ENCODE measurements at regions not wholly inside any gene's neighbourhood (a gene's known extent, or its start where the extent isn't known, plus 50 kb on each side); places are given as distances from the start of the nearest gene placed in this dataset.
"Not testable (repeated sequence)": the region's sequence is repeated elsewhere in the genome, so short reads cannot be mapped to it uniquely, and the experiment has no call there.

GRCh38 chr2:40666398-40666797 lies 214.5 kb upstream of the SLC8A1 start:
- ChIA-PET POLR2A (no interaction called here), CTCF (no interaction called here)
- Mint-ChIP-seq H3K9me3 (no peaks in the 10 kb centered on the region), H3K4me1 (no peaks in the 10 kb centered on the region), H3K36me3 (ENCODE audit: low read depth) (no peaks in the 10 kb centered on the region), H3K4me3 (no peak overlapping the region), H3K27ac (no peak overlapping the region), H3K27me3 (no peaks in the 10 kb centered on the region)
- no peak for DNase-seq

GRCh38 chr2:40668425-40668824 lies 216.5 kb upstream of the SLC8A1 start:
- Mint-ChIP-seq H3K4me1 (no peaks in the 10 kb centered on the region), H3K36me3 (ENCODE audit: low read depth) (no peaks in the 10 kb centered on the region)
- CTCF ChIA-PET, result no interaction called here

GRCh38 chr2:40676134-40676790 lies 224.4 kb upstream of the SLC8A1 start:
- H3K27me3 Mint-ChIP-seq; H3K4me3 Mint-ChIP-seq; POLR2A ChIA-PET; H3K4me1 Mint-ChIP-seq; DNase-seq; H3K36me3 Mint-ChIP-seq (ENCODE audit: low read depth); CTCF ChIA-PET; H3K9me3 Mint-ChIP-seq; H3K27ac Mint-ChIP-seq: not testable (repeated sequence)

More at GRCh38 chr2:40668425-40668824, 216.5 kb upstream of the SLC8A1 start:
- no peak for DNase-seq
- Mint-ChIP-seq H3K4me3 (no peak overlapping the region), H3K27me3 (no peaks in the 10 kb centered on the region), H3K27ac (no peak overlapping the region), H3K9me3 (no peaks in the 10 kb centered on the region)
- POLR2A ChIA-PET, result no interaction called here

- no peak for DNase-seq
- CTCF ChIA-PET, result no interaction called here
- Mint-ChIP-seq H3K36me3 (ENCODE audit: low read depth) (no peaks in the 10 kb centered on the region), H3K9me3 (peaks cover 6% of the 10 kb centered on the region), H3K4me3 (peak overlapping the region; percentile 14), H3K4me1 (peaks cover 7% of the 10 kb centered on the region), H3K27me3 (no peaks in the 10 kb centered on the region), H3K27ac (no peak overlapping the region)
- POLR2A ChIA-PET, result no interaction called here
Observed at GRCh38 chr2:40680547-40680946, 228.7 kb upstream of the SLC8A1 start.

- H3K9me3 Mint-ChIP-seq, result peaks cover 3% of the 10 kb centered on the region
- no peaks in the 10 kb centered on the region for H3K36me3 Mint-ChIP-seq (ENCODE audit: low read depth)
- DNase-seq, result no peak
- no peaks in the 10 kb centered on the region for H3K4me1 Mint-ChIP-seq
- CTCF ChIA-PET, result no interaction called here
- H3K4me3 Mint-ChIP-seq, result no peak overlapping the region
- no peaks in the 10 kb centered on the region for H3K27me3 Mint-ChIP-seq
- POLR2A ChIA-PET, result no interaction called here
- no peak overlapping the region for H3K27ac Mint-ChIP-seq
Observed at GRCh38 chr2:40690036-40690435, 238.1 kb upstream of the SLC8A1 start.

GRCh38 chr2:40690525-40690924 lies 238.6 kb upstream of the SLC8A1 start:
- no peaks in the 10 kb centered on the region for H3K36me3 Mint-ChIP-seq (ENCODE audit: low read depth)
- H3K4me1 Mint-ChIP-seq, result no peaks in the 10 kb centered on the region
- no peak overlapping the region for H3K27ac Mint-ChIP-seq
- POLR2A ChIA-PET, result no interaction called here
- H3K27me3 Mint-ChIP-seq, result no peaks in the 10 kb centered on the region
- H3K4me3 Mint-ChIP-seq, result no peak overlapping the region
- CTCF ChIA-PET, result no interaction called here
- H3K9me3 Mint-ChIP-seq, result peaks cover 3% of the 10 kb centered on the region
- no peak for DNase-seq

- no peaks in the 10 kb centered on the region for H3K36me3 Mint-ChIP-seq (ENCODE audit: low read depth)
- H3K27ac Mint-ChIP-seq, result no peak overlapping the region
- no peak for DNase-seq
- no peaks in the 10 kb centered on the region for H3K9me3 Mint-ChIP-seq
- CTCF ChIA-PET, result no interaction called here
- no peaks in the 10 kb centered on the region for H3K4me1 Mint-ChIP-seq
- no peaks in the 10 kb centered on the region for H3K27me3 Mint-ChIP-seq
- POLR2A ChIA-PET, result no interaction called here
- H3K4me3 Mint-ChIP-seq, result no peak overlapping the region
Observed at GRCh38 chr2:40700231-40700954, 248.5 kb upstream of the SLC8A1 start.

- H3K9me3 Mint-ChIP-seq; DNase-seq; H3K27ac Mint-ChIP-seq; CTCF ChIA-PET; H3K4me1 Mint-ChIP-seq; H3K4me3 Mint-ChIP-seq; POLR2A ChIA-PET; H3K27me3 Mint-ChIP-seq; H3K36me3 Mint-ChIP-seq (ENCODE audit: low read depth): not testable (repeated sequence)
Observed at GRCh38 chr2:40712197-40712894, 260.5 kb upstream of the SLC8A1 start.

GRCh38 chr2:40716879-40717278 lies 265.0 kb upstream of the SLC8A1 start:
- no peaks in the 10 kb centered on the region for H3K9me3 Mint-ChIP-seq
- ChIA-PET CTCF (no interaction called here), POLR2A (no interaction called here)
- no peak overlapping the region for H3K4me3 Mint-ChIP-seq
- no peaks in the 10 kb centered on the region for H3K4me1 Mint-ChIP-seq
- H3K27me3 Mint-ChIP-seq, result no peaks in the 10 kb centered on the region
- no peaks in the 10 kb centered on the region for H3K36me3 Mint-ChIP-seq (ENCODE audit: low read depth)
- DNase-seq, result no peak
- H3K27ac Mint-ChIP-seq, result no peak overlapping the region

GRCh38 chr2:40719414-40719813 lies 267.5 kb upstream of the SLC8A1 start:
- CTCF ChIA-PET, result no interaction called here
- H3K4me3 Mint-ChIP-seq, result no peak overlapping the region
- no peaks in the 10 kb centered on the region for H3K36me3 Mint-ChIP-seq (ENCODE audit: low read depth)
- H3K27ac Mint-ChIP-seq, result no peak overlapping the region
- H3K27me3 Mint-ChIP-seq, result no peaks in the 10 kb centered on the region
- POLR2A ChIA-PET, result no interaction called here
- H3K4me1 Mint-ChIP-seq, result no peaks in the 10 kb centered on the region
- DNase-seq, result no peak
- H3K9me3 Mint-ChIP-seq, result no peaks in the 10 kb centered on the region

GRCh38 chr2:40721595-40721994 lies 269.7 kb upstream of the SLC8A1 start:
- H3K9me3 Mint-ChIP-seq, result no peaks in the 10 kb centered on the region
- H3K36me3 Mint-ChIP-seq (ENCODE audit: low read depth), result no peaks in the 10 kb centered on the region
- H3K4me1 Mint-ChIP-seq, result no peaks in the 10 kb centered on the region
- DNase-seq, result no peak
- ChIA-PET POLR2A (no interaction called here), CTCF (no interaction called here)
- H3K27ac Mint-ChIP-seq, result no peak overlapping the region
- no peaks in the 10 kb centered on the region for H3K27me3 Mint-ChIP-seq
- H3K4me3 Mint-ChIP-seq, result no peak overlapping the region

GRCh38 chr2:40723194-40723593 lies 271.3 kb upstream of the SLC8A1 start:
- no peak for DNase-seq

GRCh38 chr2:40725040-40725439 lies 273.1 kb upstream of the SLC8A1 start:
- no peak for DNase-seq

More at GRCh38 chr2:40723194-40723593, 271.3 kb upstream of the SLC8A1 start:
- CTCF ChIA-PET, result no interaction called here
- POLR2A ChIA-PET, result no interaction called here
- no peaks in the 10 kb centered on the region for H3K9me3 Mint-ChIP-seq
- no peaks in the 10 kb centered on the region for H3K4me1 Mint-ChIP-seq
- H3K27me3 Mint-ChIP-seq, result no peaks in the 10 kb centered on the region
- H3K4me3 Mint-ChIP-seq, result no peak overlapping the region
- no peak overlapping the region for H3K27ac Mint-ChIP-seq
- H3K36me3 Mint-ChIP-seq (ENCODE audit: low read depth), result no peaks in the 10 kb centered on the region

GRCh38 chr2:40725950-40726349 lies 274.1 kb upstream of the SLC8A1 start:
- DNase-seq, result no peak
- Mint-ChIP-seq H3K27ac (no peak overlapping the region), H3K9me3 (no peaks in the 10 kb centered on the region), H3K27me3 (no peaks in the 10 kb centered on the region), H3K4me3 (no peak overlapping the region), H3K4me1 (no peaks in the 10 kb centered on the region), H3K36me3 (ENCODE audit: low read depth) (no peaks in the 10 kb centered on the region)
- CTCF ChIA-PET, result no interaction called here
- POLR2A ChIA-PET, result no interaction called here

More at GRCh38 chr2:40725040-40725439, 273.1 kb upstream of the SLC8A1 start:
- ChIA-PET CTCF (no interaction called here), POLR2A (no interaction called here)
- no peaks in the 10 kb centered on the region for H3K27me3 Mint-ChIP-seq
- no peaks in the 10 kb centered on the region for H3K9me3 Mint-ChIP-seq
- no peaks in the 10 kb centered on the region for H3K4me1 Mint-ChIP-seq
- no peaks in the 10 kb centered on the region for H3K36me3 Mint-ChIP-seq (ENCODE audit: low read depth)
- no peak overlapping the region for H3K27ac Mint-ChIP-seq
- no peak overlapping the region for H3K4me3 Mint-ChIP-seq
